Smooth muscle cell (in vitro differentiated cells): ENCODE measurements at regions not wholly inside any gene's neighbourhood (a gene's known extent, or its start where the extent isn't known, plus 50 kb on each side); places are given as distances from the start of the nearest gene placed in this dataset.

Experiments
- DNase-seq: peaks from one replicate; lab custom pipeline; 2025; ENCODE audit not compliant: unreplicated experiment; lab: John Stamatoyannopoulos, UW
- H2AFZ ChIP-seq: fragments of 200-600 bp; sonication (generic); 2 replicates; pipeline ENCODE4 v1.6.0; 2016; ENCODE audit warnings: antibody characterized with exemption, low read depth, mild to moderate bottlenecking
- H3F3A ChIP-seq: fragments of 200-600 bp; sonication (generic); 2 replicates; pipeline ENCODE4 v1.6.0; 2017; ENCODE audit warnings: antibody characterized with exemption, low read depth
- H3K27ac ChIP-seq: fragments of 200-600 bp; sonication (generic); 2 replicates; pipeline ENCODE4 v1.5.1; 2016; ENCODE audit warnings: low read depth, mild to moderate bottlenecking
- H3K27me3 ChIP-seq: fragments of 200-600 bp; sonication (generic); 2 replicates; pipeline ENCODE4 v1.6.1; 2016; ENCODE audit warnings: low read depth, mild to moderate bottlenecking
- H3K36me3 ChIP-seq: fragments of 200-600 bp; sonication (generic); 2 replicates; pipeline ENCODE4 v1.5.1; 2016; ENCODE audit warnings: low read depth
- H3K4me1 ChIP-seq: fragments of 200-600 bp; sonication (generic); 2 replicates; pipeline ENCODE4 v1.5.1; 2016; ENCODE audit warnings: low read depth
- H3K4me2 ChIP-seq: fragments of 200-600 bp; sonication (generic); 2 replicates; pipeline ENCODE4 v1.6.0; 2016; ENCODE audit warnings: mild to moderate bottlenecking
- H3K4me3 ChIP-seq: fragments of 200-600 bp; sonication (generic); 2 replicates; pipeline ENCODE4 v1.5.1; 2016; ENCODE audit warnings: mild to moderate bottlenecking
- H3K79me2 ChIP-seq: fragments of 200-600 bp; sonication (generic); 2 replicates; pipeline ENCODE4 v1.6.0; 2016; ENCODE audit warnings: low read depth, mild to moderate bottlenecking
- H3K9ac ChIP-seq: fragments of 200-600 bp; sonication (generic); 2 replicates; pipeline ENCODE4 v1.6.0; 2016; ENCODE audit warnings: low read depth
- H3K9me3 ChIP-seq: fragments of 200-600 bp; sonication (generic); replicated peaks from 2 replicates; pipeline ENCODE4 v1.5.1; 2016; ENCODE audit warnings: low read depth
- H4K20me1 ChIP-seq: fragments of 200-600 bp; sonication (generic); 2 replicates; pipeline ENCODE4 v1.6.0; 2016; ENCODE audit warnings: low read depth
- CTCF ChIP-seq: fragments of 200-600 bp; sonication (generic); IDR thresholded peaks from 2 replicates; pipeline ENCODE4 v1.5.1; 2017; ENCODE audit warnings: borderline replicate concordance, mild to moderate bottlenecking, antibody characterized with exemption; ENCODE audit not compliant: insufficient read depth, poor library complexity, severe bottlenecking
- WGBS: methylation state at CpG from one replicate; pipeline ENCODE4 v1.1.7; 2016; ENCODE audit warnings: low lambda C conversion rate; 5-methylcytosine and 5-hydroxymethylcytosine counted together

GRCh38 chr3:952906-953305, 139.9 kb upstream of the CNTN6 start:
- H3K4me3 ChIP-seq, result no peak overlapping the region
- H3F3A ChIP-seq, result no peaks in the 10 kb centered on the region
- H3K27me3 ChIP-seq, result no peaks in the 10 kb centered on the region
- no peaks in the 10 kb centered on the region for H4K20me1 ChIP-seq
- TF ChIP-seq CTCF, result no peak
- H3K9ac ChIP-seq, result no peak overlapping the region
- H3K9me3 ChIP-seq, result no peaks in the 10 kb centered on the region
- no peak overlapping the region for H3K4me2 ChIP-seq
- no peaks in the 10 kb centered on the region for H3K4me1 ChIP-seq
- no peaks in the 10 kb centered on the region for H3K36me3 ChIP-seq
- 65% methylated on average over 1 of the region's 1 CpG for WGBS
- no peaks in the 10 kb centered on the region for H3K79me2 ChIP-seq
- no peak overlapping the region for H3K27ac ChIP-seq
- no peak for DNase-seq
- no peak overlapping the region for H2AFZ ChIP-seq

GRCh38 chr3:963255-963654, 129.6 kb upstream of the CNTN6 start:
- DNase-seq, result no peak
- no peak overlapping the region for H2AFZ ChIP-seq
- no peaks in the 10 kb centered on the region for H3F3A ChIP-seq
- no peak for TF ChIP-seq CTCF
- H3K9me3 ChIP-seq, result no peaks in the 10 kb centered on the region
- no peak overlapping the region for H3K9ac ChIP-seq
- no peak overlapping the region for H3K4me3 ChIP-seq
- H3K4me2 ChIP-seq, result no peak overlapping the region
- H3K79me2 ChIP-seq, result no peaks in the 10 kb centered on the region
- H4K20me1 ChIP-seq, result no peaks in the 10 kb centered on the region
- H3K27me3 ChIP-seq, result no peaks in the 10 kb centered on the region
- H3K4me1 ChIP-seq, result no peaks in the 10 kb centered on the region
- H3K27ac ChIP-seq, result peak overlapping the region; percentile 70
- no peaks in the 10 kb centered on the region for H3K36me3 ChIP-seq
- 93% methylated on average over 2 of the region's 2 CpGs for WGBS

- H3K4me1 ChIP-seq, result no peaks in the 10 kb centered on the region
- TF ChIP-seq CTCF, result no peak
- WGBS, result 57% methylated on average over 3 of the region's 3 CpGs
These were observed 129.1 kb upstream of the CNTN6 start for GRCh38 chr3:963755-964154.

GRCh38 chr3:965826-966225, 127.0 kb upstream of the CNTN6 start:
- Histone ChIP-seq H3K4me1 (no peaks in the 10 kb centered on the region), H3K9me3 (no peaks in the 10 kb centered on the region), H3K79me2 (no peaks in the 10 kb centered on the region), H3K4me2 (no peak overlapping the region), H3K27me3 (no peaks in the 10 kb centered on the region), H2AFZ (no peak overlapping the region), H3K27ac (no peak overlapping the region), H3K9ac (no peak overlapping the region), H3K4me3 (no peak overlapping the region), H4K20me1 (no peaks in the 10 kb centered on the region), H3K36me3 (no peaks in the 10 kb centered on the region), H3F3A (no peaks in the 10 kb centered on the region)
- 92% methylated on average over 3 of the region's 3 CpGs for whole genome bisulfite sequencing
- no peak for DNase-seq
- no peak for TF ChIP-seq CTCF

More at GRCh38 chr3:963755-964154, 129.1 kb upstream of the CNTN6 start:
- no peak for DNase-seq
- peak overlapping the region; percentile 70 for H3K27ac ChIP-seq
- H3K4me3 ChIP-seq, result no peak overlapping the region
- no peak overlapping the region for H3K4me2 ChIP-seq
- no peaks in the 10 kb centered on the region for H3K27me3 ChIP-seq
- no peak overlapping the region for H2AFZ ChIP-seq
- H3K79me2 ChIP-seq, result no peaks in the 10 kb centered on the region
- no peaks in the 10 kb centered on the region for H3K9me3 ChIP-seq
- H3F3A ChIP-seq, result no peaks in the 10 kb centered on the region
- no peak overlapping the region for H3K9ac ChIP-seq
- no peaks in the 10 kb centered on the region for H3K36me3 ChIP-seq
- no peaks in the 10 kb centered on the region for H4K20me1 ChIP-seq
